NT2/D1 (cell line): ENCODE measurements at regions not wholly inside any gene's neighbourhood (a gene's known extent, or its start where the extent isn't known, plus 50 kb on each side); places are given as distances from the start of the nearest gene placed in this dataset.

Source experiments
- DNase-seq: peaks from one replicate; pipeline ENCODE4 v3.0.0-alpha.2; 2011; ENCODE audit warnings: low read depth, low spot score
- H3K27me3 ChIP-seq: 2 replicates; pipeline ENCODE4 v1.6.0; 2011; ENCODE audit warnings: mild to moderate bottlenecking; ENCODE audit not compliant: insufficient read length, insufficient read depth
- H3K36me3 ChIP-seq: 2 replicates; pipeline ENCODE4 v1.6.1; 2011; ENCODE audit warnings: mild to moderate bottlenecking, low read length, mixed read lengths; ENCODE audit not compliant: insufficient read depth, insufficient read length
- H3K4me1 ChIP-seq: 2 replicates; pipeline ENCODE4 v1.5.1; 2011; ENCODE audit not compliant: insufficient read depth, insufficient read length
- H3K4me3 ChIP-seq: 2 replicates; pipeline ENCODE4 v1.5.1; 2011; ENCODE audit warnings: low read depth; ENCODE audit not compliant: insufficient read length
- H3K9ac ChIP-seq: 2 replicates; pipeline ENCODE4 v1.6.0; 2011; ENCODE audit warnings: low read depth; ENCODE audit not compliant: insufficient read length
- H3K9me3 ChIP-seq: 2 replicates; pipeline ENCODE4 v1.5.1; 2011; ENCODE audit warnings: mild to moderate bottlenecking, low read length; ENCODE audit not compliant: insufficient read depth
- SUZ12 ChIP-seq: IDR thresholded peaks from 2 replicates; pipeline ENCODE4 v1.6.1; 2011; ENCODE audit not compliant: insufficient read length, insufficient read depth; ENCODE audit errors: extremely low read depth
- YY1 ChIP-seq: IDR thresholded peaks from 2 replicates; pipeline ENCODE4 v1.6.1; 2011; ENCODE audit not compliant: insufficient read length, insufficient read depth
- ZNF274 ChIP-seq: IDR thresholded peaks from 2 replicates; pipeline ENCODE4 v1.6.1; 2011; ENCODE audit warnings: mild to moderate bottlenecking, low read depth, low read length

- Histone ChIP-seq H3K4me3 (no peak overlapping the region), H3K27me3 (peaks cover 13% of the 10 kb centered on the region), H3K9me3 (no peaks in the 10 kb centered on the region), H3K36me3 (no peaks in the 10 kb centered on the region), H3K9ac (no peak overlapping the region), H3K4me1 (peaks cover 11% of the 10 kb centered on the region)
- no peak for TF ChIP-seq SUZ12
- TF ChIP-seq ZNF274, result no peak
- TF ChIP-seq YY1, result no peak
- no peak for DNase-seq
Observed at GRCh38 chr3:14599488-14599887, 52.1 kb upstream of the CCDC174 start.

- Histone ChIP-seq H3K36me3 (no peaks in the 10 kb centered on the region), H3K9ac (no peak overlapping the region), H3K4me1 (peaks cover 16% of the 10 kb centered on the region), H3K4me3 (no peak overlapping the region), H3K27me3 (peaks cover 13% of the 10 kb centered on the region), H3K9me3 (no peaks in the 10 kb centered on the region)
- no peak for DNase-seq
- TF ChIP-seq ZNF274, result no peak
- TF ChIP-seq SUZ12, result no peak
- no peak for TF ChIP-seq YY1
Observed at GRCh38 chr3:14600075-14600474, 51.5 kb upstream of the CCDC174 start.

GRCh38 chr3:14600856-14601610, 50.5 kb upstream of the CCDC174 start:
- DNase-seq, result no peak
- peaks cover 19% of the 10 kb centered on the region for H3K4me1 ChIP-seq
- H3K36me3 ChIP-seq, result no peaks in the 10 kb centered on the region
- H3K27me3 ChIP-seq, result peaks cover 13% of the 10 kb centered on the region
- TF ChIP-seq SUZ12 (no peak), YY1 (no peak), ZNF274 (no peak)
- H3K9ac ChIP-seq, result no peak overlapping the region
- no peaks in the 10 kb centered on the region for H3K9me3 ChIP-seq
- no peak overlapping the region for H3K4me3 ChIP-seq

DNA sequence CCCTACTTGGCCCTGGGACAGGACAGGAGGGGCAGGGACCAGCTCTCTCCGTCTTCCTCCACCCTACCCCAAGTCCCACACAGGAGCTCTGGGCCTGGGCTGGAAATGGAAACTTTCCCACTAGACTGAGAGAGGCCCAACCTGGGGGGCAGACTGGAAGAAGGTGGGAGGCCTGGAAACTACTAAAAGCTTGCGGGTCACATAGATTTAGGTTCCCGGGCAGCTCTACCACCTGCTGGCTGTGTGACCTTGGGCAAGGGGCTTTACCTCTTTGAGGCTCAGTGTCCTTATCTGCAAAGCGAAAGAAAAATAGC, 49.9 kb upstream of the CCDC174 start:
- H3K36me3 ChIP-seq, result no peaks in the 10 kb centered on the region
- peak overlapping the region; percentile 64 for H3K4me3 ChIP-seq
- peak overlapping the region; percentile 87 for H3K9ac ChIP-seq
- H3K9me3 ChIP-seq, result no peaks in the 10 kb centered on the region
- peaks cover 13% of the 10 kb centered on the region for H3K27me3 ChIP-seq
- no peak for DNase-seq
- no peak for TF ChIP-seq YY1
- no peak for TF ChIP-seq SUZ12
- H3K4me1 ChIP-seq, result peaks cover 19% of the 10 kb centered on the region
